Activated CD8-positive, alpha-beta memory T cell treated with anti-CD3 and anti-CD28 coated beads, Interleukin-2, amount 50 U/mL, for 4 hours (primary cell): ENCODE measurements at regions not wholly inside any gene's neighbourhood (a gene's known extent, or its start where the extent isn't known, plus 50 kb on each side); places are given as distances from the start of the nearest gene placed in this dataset.
"Not testable (repeated sequence)": the region's sequence is repeated elsewhere in the genome, so short reads cannot be mapped to it uniquely, and the experiment has no call there.

ENCODE experiments used
- DNase-seq: peaks from one replicate; pipeline ENCODE4 v3.0.0-alpha.2; 2020

GRCh38 chr22:19643448-19644313 is 70.6 kb upstream of the SEPTIN5 start:
- no peak for DNase-seq

- DNase-seq: no peak
Measured at GRCh38 chr22:19644314-19645223, 69.7 kb upstream of the SEPTIN5 start.

- no peak for DNase-seq
Measured at GRCh38 chr22:19645391-19645790, 68.9 kb upstream of the SEPTIN5 start.

- no peak for DNase-seq
Measured at GRCh38 chr22:19645905-19646304, 68.4 kb upstream of the SEPTIN5 start.

- DNase-seq: no peak
Measured at GRCh38 chr22:19646383-19646782, 67.9 kb upstream of the SEPTIN5 start.

GRCh38 chr22:19648419-19648929 is 65.8 kb upstream of the SEPTIN5 start:
- DNase-seq: no peak

GRCh38 chr22:19652316-19652715 is 62.0 kb upstream of the SEPTIN5 start:
- DNase-seq: no peak

- no peak for DNase-seq
Measured at GRCh38 chr22:19654338-19654987, 59.8 kb upstream of the SEPTIN5 start.

GRCh38 chr22:19655399-19655798 is 58.9 kb upstream of the SEPTIN5 start:
- no peak for DNase-seq

GRCh38 chr22:19656541-19657251 is 57.6 kb upstream of the SEPTIN5 start:
- DNase-seq: no peak

GRCh38 chr22:19657252-19658056 is 56.8 kb upstream of the SEPTIN5 start:
- DNase-seq: no peak

GRCh38 chr22:19658057-19658966 is 56.0 kb upstream of the SEPTIN5 start:
- DNase-seq: no peak

- DNase-seq: no peak
Measured at GRCh38 chr22:19658967-19659804, 55.1 kb upstream of the SEPTIN5 start.

GRCh38 chr22:19659805-19660345 is 54.4 kb upstream of the SEPTIN5 start:
- no peak for DNase-seq

- DNase-seq: not testable (repeated sequence)
Measured at GRCh38 chr22:19660583-19660982, 53.7 kb upstream of the SEPTIN5 start.

- DNase-seq: no peak
Measured at GRCh38 chr22:19661156-19661555, 53.1 kb upstream of the SEPTIN5 start.

- not testable (repeated sequence) for DNase-seq
Measured at GRCh38 chr22:19662049-19662684, 52.1 kb upstream of the SEPTIN5 start.

- DNase-seq: no peak
Measured at GRCh38 chr22:19663286-19663815, 51.0 kb upstream of the SEPTIN5 start.
